C4-2B (cell line): ENCODE measurements at regions not wholly inside any gene's neighbourhood (a gene's known extent, or its start where the extent isn't known, plus 50 kb on each side); places are given as distances from the start of the nearest gene placed in this dataset.
"Not testable (repeated sequence)": the region's sequence is repeated elsewhere in the genome, so short reads cannot be mapped to it uniquely, and the experiment has no call there.

Source experiments
- H3K27ac ChIP-seq: fragments of 450-650 bp; 2 replicates; pipeline ENCODE4 v1.5.1; 2017
- CTCF ChIP-seq: fragments of 450-650 bp; conservative IDR thresholded peaks from 2 replicates; pipeline ENCODE4 v1.5.1; 2017; ENCODE audit warnings: mild to moderate bottlenecking
- ZFX ChIP-seq: fragments of 450-650 bp; IDR thresholded peaks from 2 replicates; pipeline ENCODE4 v1.6.1; 2017

- no peak overlapping the region for H3K27ac ChIP-seq
- TF ChIP-seq ZFX (no peak), CTCF (no peak)
Measured at GRCh38 chr6:126202707-126203106, 137.2 kb upstream of the CENPW start.

- no peak overlapping the region for H3K27ac ChIP-seq
- TF ChIP-seq CTCF (no peak), ZFX (no peak)
Measured at GRCh38 chr6:126204126-126204525, 135.8 kb upstream of the CENPW start.

- no peak overlapping the region for H3K27ac ChIP-seq
- TF ChIP-seq CTCF (no peak), ZFX (no peak)
Measured at GRCh38 chr6:126204598-126204997, 135.3 kb upstream of the CENPW start.

GRCh38 chr6:126206504-126207246 is 133.2 kb upstream of the CENPW start:
- no peak overlapping the region for H3K27ac ChIP-seq

GRCh38 chr6:126210398-126211075 is 129.4 kb upstream of the CENPW start:
- H3K27ac ChIP-seq, result no peak overlapping the region

More at GRCh38 chr6:126206504-126207246, 133.2 kb upstream of the CENPW start:
- no peak for TF ChIP-seq CTCF
- TF ChIP-seq ZFX, result no peak

GRCh38 chr6:126217497-126217896 is 122.4 kb upstream of the CENPW start:
- TF ChIP-seq ZFX (no peak), CTCF (no peak)
- H3K27ac ChIP-seq, result no peak overlapping the region

More at GRCh38 chr6:126210398-126211075, 129.4 kb upstream of the CENPW start:
- no peak for TF ChIP-seq ZFX
- TF ChIP-seq CTCF, result no peak

- not testable (repeated sequence) for H3K27ac ChIP-seq
Measured at GRCh38 chr6:126220901-126221300, 119.0 kb upstream of the CENPW start.
